ENCODE measurements at regions not wholly inside any gene's neighbourhood (a gene's known extent, or its start where the extent isn't known, plus 50 kb on each side); places are given as distances from the start of the nearest gene placed in this dataset.

- no peak for DNase-seq (ENCODE audit: low read depth)
- no peak for TF ChIP-seq CTCF (conservative IDR thresholded peaks at IDR 0.05; ENCODE audit: low read length)
Observed at GRCh38 chr11:129702410-129703398, 112.9 kb upstream of the TMEM45B start.

GRCh38 chr11:129703846-129704245 lies 111.8 kb upstream of the TMEM45B start:
- no peak for DNase-seq (ENCODE audit: low read depth)
- TF ChIP-seq CTCF (conservative IDR thresholded peaks at IDR 0.05; ENCODE audit: low read length), result no peak
- no peak overlapping the region for H3K4me3 ChIP-seq (ENCODE audit: low read length)

More at GRCh38 chr11:129702410-129703398, 112.9 kb upstream of the TMEM45B start:
- no peak overlapping the region for H3K4me3 ChIP-seq (ENCODE audit: low read length)

- no peak for DNase-seq (ENCODE audit: low read depth)
- TF ChIP-seq CTCF (conservative IDR thresholded peaks at IDR 0.05; ENCODE audit: low read length), result no peak
- H3K4me3 ChIP-seq (ENCODE audit: low read length), result no peak overlapping the region
Observed at GRCh38 chr11:129704831-129705230, 110.8 kb upstream of the TMEM45B start.

GRCh38 chr11:129705341-129705740 lies 110.3 kb upstream of the TMEM45B start:
- no peak overlapping the region for H3K4me3 ChIP-seq (ENCODE audit: low read length)
- TF ChIP-seq CTCF (conservative IDR thresholded peaks at IDR 0.05; ENCODE audit: low read length), result no peak
- DNase-seq (ENCODE audit: low read depth), result no peak

GRCh38 chr11:129705933-129706332 lies 109.7 kb upstream of the TMEM45B start:
- no peak for TF ChIP-seq CTCF (conservative IDR thresholded peaks at IDR 0.05; ENCODE audit: low read length)
- H3K4me3 ChIP-seq (ENCODE audit: low read length), result no peak overlapping the region
- DNase-seq (ENCODE audit: low read depth), result no peak

GRCh38 chr11:129709801-129710398 lies 105.7 kb upstream of the TMEM45B start:
- no peak overlapping the region for H3K4me3 ChIP-seq (ENCODE audit: low read length)
- DNase-seq (ENCODE audit: low read depth), result no peak
- TF ChIP-seq CTCF (conservative IDR thresholded peaks at IDR 0.05; ENCODE audit: low read length), result no peak

All from AG10803 (cell line).